22Rv1 (cell line): ENCODE measurements at regions not wholly inside any gene's neighbourhood (a gene's known extent, or its start where the extent isn't known, plus 50 kb on each side); places are given as distances from the start of the nearest gene placed in this dataset.

Source experiments
- H3K27ac ChIP-seq: fragments of 450-650 bp; 2 replicates; pipeline ENCODE4 v1.5.1; 2017
- CTCF ChIP-seq: fragments of 450-650 bp; IDR thresholded peaks from 2 replicates; pipeline ENCODE4 v1.5.1; 2017; ENCODE audit warnings: mild to moderate bottlenecking
- ZFX ChIP-seq: fragments of 450-650 bp; IDR thresholded peaks from 2 replicates; pipeline ENCODE4 v1.6.1; 2017; ENCODE audit warnings: antibody characterized with exemption, borderline replicate concordance

GRCh38 chr6:1087154-1087843 lies 224.6 kb upstream of the FOXQ1 start:
- TF ChIP-seq CTCF (no peak), ZFX (no peak)
- no peak overlapping the region for H3K27ac ChIP-seq

GRCh38 chr6:1086446-1087153 lies 225.3 kb upstream of the FOXQ1 start:
- H3K27ac ChIP-seq = no peak overlapping the region
- no peak for TF ChIP-seq ZFX
- TF ChIP-seq CTCF = no peak

GRCh38 chr6:1082285-1082935 lies 229.5 kb upstream of the FOXQ1 start:
- TF ChIP-seq CTCF (no peak), ZFX (no peak)
- H3K27ac ChIP-seq = no peak overlapping the region

- no peak overlapping the region for H3K27ac ChIP-seq
- TF ChIP-seq CTCF (no peak), ZFX (no peak)
Observed at GRCh38 chr6:1081551-1082284, 230.2 kb upstream of the FOXQ1 start.

GRCh38 chr6:1080453-1081337 lies 231.2 kb upstream of the FOXQ1 start:
- no peak for TF ChIP-seq ZFX
- no peak overlapping the region for H3K27ac ChIP-seq

- no peak for TF ChIP-seq ZFX
- no peak for TF ChIP-seq CTCF
- no peak overlapping the region for H3K27ac ChIP-seq
Observed at GRCh38 chr6:1079525-1079924, 232.4 kb upstream of the FOXQ1 start.
